HG03045 (cell line): ENCODE measurements at regions not wholly inside any gene's neighbourhood (a gene's known extent, or its start where the extent isn't known, plus 50 kb on each side); places are given as distances from the start of the nearest gene placed in this dataset.

Source experiments
- ATAC-seq: cut with Tn5 transposase; IDR thresholded peaks from one replicate; pipeline ENCODE4 v1.9.1; 2021; ENCODE audit warnings: mild to moderate bottlenecking, moderate library complexity; ENCODE audit not compliant: unreplicated experiment

DNA sequence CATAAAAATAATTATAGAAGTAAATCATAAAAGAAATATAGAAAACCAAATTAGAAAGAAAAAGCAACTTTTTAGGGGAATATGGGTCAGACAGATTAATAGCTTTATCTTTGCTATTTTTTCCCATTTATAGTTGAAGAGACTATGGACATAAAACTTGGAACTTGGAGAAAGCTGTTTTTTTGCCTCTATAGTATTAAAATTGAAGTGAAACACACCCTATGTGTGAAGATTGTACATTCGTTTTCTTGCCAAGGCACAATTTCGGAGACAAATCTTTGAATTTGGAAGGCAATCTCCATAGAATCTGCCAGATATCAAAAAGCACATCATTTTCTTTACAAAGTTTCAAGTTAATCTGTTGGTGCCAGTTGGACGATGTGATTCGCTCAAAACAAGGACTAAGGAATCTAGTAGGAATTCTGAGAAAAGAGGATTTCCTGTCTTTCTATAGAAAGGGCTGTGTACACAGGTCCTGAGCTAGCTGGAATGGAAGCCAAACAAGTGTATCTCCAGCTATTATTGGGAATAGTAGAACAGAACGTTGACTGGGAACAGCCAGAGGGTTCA is 156.3 kb downstream of the SLC7A11 start:
- no peak for ATAC-seq

DNA sequence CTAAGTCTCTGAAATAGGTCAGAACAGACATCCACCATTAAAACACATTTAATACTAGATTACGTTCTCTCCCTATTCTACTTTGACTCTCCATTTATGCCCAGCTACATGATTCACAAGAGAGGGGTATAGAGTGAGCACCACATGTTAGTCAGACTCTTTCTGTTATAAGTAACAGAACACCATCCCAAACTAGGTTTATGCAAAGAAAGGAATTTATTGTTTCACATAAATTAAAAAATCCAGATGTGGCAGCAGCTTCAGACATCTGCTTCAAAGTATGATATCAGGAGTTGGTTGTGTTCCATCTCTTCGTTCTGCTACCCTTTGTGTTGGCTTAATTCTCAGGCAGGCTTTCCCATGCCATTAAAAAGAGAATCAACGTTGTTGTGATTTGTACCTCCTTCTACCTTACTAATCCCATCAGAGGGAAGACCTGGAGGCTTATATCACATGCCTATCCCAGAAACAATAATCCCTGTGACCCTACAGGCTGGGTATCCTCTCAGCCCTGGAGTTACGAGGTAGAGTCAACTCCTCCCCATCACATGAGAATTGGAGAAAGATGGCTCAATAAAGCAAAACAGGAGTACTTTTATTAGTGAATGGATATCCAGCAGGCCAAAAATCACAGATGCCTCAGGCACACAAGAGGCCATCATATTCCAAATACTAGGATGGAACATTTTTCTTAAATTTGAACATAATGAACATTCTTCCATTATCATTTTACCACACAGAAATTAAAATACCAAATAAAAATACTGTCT is 163.2 kb downstream of the SLC7A11 start:
- no peak for ATAC-seq

DNA sequence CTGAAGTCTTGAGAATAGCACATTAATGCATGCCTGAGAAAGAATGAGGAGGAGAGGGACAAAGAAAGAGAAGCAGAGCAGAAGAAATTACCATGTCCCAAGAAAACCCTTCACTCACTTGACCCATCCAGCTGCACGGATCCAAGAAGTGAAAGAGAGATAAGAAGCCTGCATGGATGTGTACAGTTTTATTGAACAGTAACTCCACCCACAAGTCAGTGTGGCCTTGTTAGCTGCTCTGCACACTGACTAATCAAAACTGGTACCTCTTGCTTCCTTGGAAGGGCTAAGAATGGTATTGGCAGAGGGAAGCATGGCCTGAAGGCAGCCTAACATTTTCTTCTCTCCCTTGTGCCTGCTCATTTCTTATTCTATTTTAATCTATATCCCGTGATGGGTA is 163.9 kb downstream of the SLC7A11 start:
- no peak for ATAC-seq

GRCh38 chr4:138076561-138076960 is 165.6 kb downstream of the SLC7A11 start:
- no peak for ATAC-seq

GRCh38 chr4:138070816-138071215 is 171.3 kb downstream of the SLC7A11 start:
- ATAC-seq: no peak

DNA sequence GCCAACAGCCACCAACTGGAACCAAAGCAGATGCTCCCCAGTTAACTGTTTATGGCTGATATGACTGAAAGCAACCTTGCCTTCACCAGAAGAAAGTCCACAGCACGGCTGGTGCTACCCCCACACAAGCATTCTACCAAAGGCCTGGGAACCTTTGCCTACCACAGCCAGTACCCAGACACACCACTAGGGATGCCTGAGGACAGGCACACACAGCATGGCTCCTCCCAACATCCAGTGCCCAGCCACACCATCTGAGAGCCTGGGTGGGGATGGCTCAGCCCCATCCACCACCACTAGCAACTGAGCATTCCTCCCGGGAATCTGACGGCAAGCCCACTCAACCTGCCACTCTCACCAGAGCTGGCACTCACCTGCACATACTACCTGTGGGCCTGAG is 178.6 kb downstream of the SLC7A11 start:
- no peak for ATAC-seq

GRCh38 chr4:138062929-138063328 is 179.2 kb downstream of the SLC7A11 start:
- no peak for ATAC-seq

- ATAC-seq: no peak
Measured at GRCh38 chr4:138056541-138056940, 185.6 kb downstream of the SLC7A11 start.

DNA sequence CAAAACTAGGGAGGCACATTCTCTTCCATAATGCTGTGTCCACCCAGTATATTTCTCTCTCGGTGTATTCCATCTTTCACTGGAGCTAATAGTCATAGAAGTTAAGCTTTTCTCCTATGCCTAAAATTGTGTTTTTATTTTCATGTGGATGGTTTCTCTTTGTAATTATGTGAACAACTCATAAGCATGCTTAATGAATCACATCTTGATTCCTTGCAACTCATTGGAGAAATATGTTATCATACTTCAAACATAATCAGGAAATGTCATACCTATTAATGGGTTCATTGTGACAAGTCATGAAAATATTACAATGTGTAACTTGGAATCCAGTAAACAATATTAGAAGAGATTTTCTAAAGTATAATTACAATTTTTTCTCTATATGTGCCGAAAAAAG is 186.3 kb downstream of the SLC7A11 start:
- no peak for ATAC-seq

DNA sequence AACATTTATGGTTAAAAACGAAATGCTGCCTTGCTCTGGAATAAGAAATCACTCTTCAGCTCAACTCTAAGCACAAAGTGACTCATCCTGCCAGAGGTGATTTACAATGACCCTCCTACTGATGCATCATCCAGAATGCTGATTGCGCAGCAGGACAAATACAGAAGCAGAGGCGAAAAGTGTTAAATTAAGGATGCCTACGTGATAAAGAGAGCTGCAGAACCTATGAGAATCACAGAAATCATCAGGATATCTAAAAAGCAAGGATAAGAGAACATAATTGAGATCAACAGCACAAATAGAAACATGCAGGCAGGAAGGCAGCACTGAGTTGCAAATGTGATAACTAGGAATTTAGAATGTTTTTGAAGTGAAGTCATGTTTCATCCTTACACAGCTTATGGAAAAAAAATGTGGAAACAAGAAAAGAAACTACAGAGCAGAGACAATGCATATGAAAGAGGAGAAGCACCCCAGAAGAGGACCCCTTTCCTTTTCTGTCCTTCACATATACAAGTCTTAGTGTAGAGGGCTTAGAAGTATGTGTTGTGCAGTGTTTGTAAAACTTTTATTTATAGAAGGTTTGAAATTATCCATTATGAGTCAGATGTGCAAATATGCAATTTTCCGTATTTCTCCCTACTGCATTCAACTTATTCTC is 188.4 kb downstream of the SLC7A11 start:
- ATAC-seq: no peak

DNA sequence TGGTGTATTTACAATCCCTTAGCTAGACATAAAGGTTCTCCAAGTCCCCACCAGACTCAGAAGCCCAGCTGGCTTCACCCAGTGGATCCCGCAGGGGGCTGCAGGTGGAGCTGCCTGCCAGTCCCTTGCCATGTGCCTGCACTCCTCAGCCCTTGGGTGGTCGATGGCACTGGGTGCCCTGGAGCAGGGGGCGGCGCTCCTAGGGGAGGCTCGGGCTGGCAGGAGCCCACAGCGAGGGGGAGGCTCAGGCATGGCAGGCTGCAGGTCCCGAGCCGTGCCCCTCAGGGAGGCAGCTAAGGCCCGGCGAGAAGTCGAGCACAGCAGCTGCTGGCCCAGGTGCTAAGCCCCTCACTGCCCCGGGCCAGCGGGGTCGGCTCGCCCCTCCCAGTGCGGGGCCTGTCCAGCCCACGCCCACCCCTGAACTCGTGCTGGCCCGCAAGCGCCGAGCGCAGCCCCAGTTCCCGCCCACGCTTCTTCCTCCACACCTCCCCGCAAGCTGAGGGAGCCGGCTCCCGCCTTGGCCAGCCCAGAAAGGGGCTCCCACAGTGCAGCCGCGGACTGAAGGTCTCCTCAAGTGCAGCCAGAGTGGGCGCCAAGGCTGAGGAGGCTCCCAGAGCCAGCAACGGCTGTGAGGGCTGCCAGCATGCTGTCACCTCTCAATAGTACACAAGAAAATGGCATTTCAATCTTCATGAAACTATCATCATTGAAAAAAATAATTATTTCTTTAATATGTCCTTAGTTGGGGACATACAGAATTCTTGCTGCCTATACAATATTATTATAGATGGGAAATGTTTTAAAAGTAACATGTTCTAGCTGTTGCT is 189.1 kb downstream of the SLC7A11 start:
- ATAC-seq: no peak

DNA sequence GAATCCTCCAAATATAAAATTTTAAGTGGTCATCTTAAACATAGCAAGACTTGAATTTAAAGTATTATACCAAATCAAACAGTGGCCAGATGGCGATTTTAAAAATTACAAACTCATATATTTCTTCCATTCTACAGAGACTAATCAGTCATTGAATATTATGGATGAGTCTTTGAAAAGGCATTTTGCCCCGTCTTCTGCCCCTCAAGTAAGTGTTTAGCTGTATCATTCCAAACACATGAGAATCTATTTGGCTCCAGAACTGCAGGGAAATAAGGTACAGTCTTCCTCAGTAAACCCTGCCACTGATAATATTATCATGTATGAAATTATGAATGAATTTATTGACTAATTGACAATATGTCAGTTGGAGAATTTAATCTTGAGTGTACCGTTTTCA is 191.0 kb downstream of the SLC7A11 start:
- no peak for ATAC-seq

DNA sequence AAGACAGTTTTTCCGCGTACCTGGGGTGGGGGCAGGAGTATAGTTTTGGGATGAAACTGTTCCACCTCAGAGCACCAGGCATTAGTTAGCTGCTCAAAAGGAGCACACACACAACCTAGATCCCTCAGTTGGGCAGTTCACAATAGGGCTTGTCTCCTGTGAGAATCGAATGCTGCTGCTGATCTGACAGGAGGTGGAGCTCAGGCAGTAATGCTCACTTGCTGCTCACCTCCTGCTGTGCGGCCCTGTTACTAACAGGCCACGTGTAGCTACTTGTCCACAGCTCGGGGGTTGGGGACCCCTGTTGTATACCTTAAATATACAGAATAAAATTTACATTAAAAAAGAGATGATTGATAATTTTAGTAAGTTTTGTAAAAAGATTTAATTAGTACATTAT is 191.5 kb downstream of the SLC7A11 start:
- no peak for ATAC-seq

- ATAC-seq: no peak
Measured at GRCh38 chr4:138049355-138049754, 192.8 kb downstream of the SLC7A11 start.

DNA sequence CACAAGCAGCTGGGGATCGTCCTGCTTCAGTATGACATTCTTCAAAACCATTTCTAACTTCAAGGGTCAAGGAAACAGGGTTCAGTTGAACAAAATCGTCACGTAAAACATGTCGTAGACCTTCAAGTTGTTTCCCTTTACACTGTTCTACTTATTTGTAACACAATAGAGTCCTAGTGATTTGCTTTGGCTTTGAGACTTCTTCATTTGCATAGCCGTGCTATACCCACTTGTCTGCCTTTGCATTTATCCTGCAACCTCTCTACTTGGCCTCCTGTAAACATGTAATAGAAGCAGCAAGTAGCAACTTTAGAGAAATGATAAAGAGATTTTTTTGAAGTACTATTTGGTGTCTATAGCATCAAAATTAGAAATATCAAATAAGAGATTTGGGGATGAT is 194.9 kb downstream of the SLC7A11 start:
- no peak for ATAC-seq

GRCh38 chr4:138045036-138045435 is 197.1 kb downstream of the SLC7A11 start:
- no peak for ATAC-seq

- no peak for ATAC-seq
Measured at GRCh38 chr4:138039010-138039409, 203.1 kb downstream of the SLC7A11 start.

DNA sequence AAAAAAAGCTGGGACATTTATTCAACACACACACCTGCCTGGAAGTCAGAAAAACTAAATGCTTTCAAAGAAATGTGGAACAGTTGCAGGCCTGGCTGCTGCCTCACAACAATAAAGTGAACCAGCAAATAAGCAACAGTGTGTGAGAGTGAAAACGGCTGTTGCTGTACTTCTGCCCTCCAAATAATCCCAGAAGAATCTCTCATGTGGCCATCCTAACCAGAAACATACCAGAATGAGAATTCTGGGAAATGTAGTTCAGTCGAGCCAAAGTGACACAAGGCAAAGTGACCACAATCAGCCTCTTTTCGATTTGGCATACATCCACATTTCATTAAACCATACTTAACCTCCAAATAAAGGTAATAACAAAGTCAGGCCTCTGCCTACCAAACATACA is 204.5 kb downstream of the SLC7A11 start:
- ATAC-seq: no peak

DNA sequence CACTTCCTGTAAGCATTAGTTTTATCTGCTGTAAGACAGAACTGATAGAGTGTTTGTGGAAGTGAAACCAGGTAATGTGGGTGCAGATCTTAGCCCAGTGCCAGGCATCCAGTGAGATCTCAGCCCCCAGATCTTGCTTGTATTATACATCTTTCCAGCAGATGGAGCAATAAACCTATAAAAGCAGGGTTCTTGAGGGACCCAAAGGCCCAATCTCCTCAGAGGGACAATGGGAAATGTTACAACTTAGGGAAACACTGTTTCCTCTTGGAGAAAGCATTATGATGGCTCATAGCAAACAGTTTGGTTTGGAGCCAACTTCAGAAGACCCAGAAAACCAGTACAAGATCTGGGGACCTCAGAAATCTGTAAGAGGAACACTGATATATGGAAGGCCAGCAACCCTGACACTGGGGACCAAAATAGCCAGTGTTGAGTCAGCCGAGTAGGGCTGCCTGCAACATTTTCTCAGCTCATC is 206.3 kb downstream of the SLC7A11 start:
- peak; percentile 99 for ATAC-seq

GRCh38 chr4:138034871-138035270 is 207.3 kb downstream of the SLC7A11 start:
- no peak for ATAC-seq

DNA sequence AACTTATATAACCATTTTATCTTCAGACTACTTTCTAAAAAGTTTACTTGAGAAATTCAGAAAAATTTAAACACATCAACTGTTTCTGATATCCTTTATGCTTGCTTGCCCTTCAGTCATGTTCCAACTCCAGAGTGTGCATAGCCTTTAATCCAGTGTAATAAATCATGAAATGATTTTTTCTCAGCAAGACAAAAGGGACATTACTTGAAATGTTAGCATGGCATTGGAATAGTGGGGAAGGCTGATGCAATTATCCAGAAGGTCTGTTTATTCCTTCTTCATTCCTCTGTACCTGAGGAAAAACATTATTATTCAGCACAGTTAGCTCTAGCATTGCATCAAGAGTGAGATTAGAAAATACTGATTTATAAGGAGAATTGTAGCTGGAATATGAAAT is 209.9 kb downstream of the SLC7A11 start:
- no peak for ATAC-seq
